ENCODE measurements at regions not wholly inside any gene's neighbourhood (a gene's known extent, or its start where the extent isn't known, plus 50 kb on each side); places are given as distances from the start of the nearest gene placed in this dataset.

GRCh38 chr13:84645196-84646012, 763.1 kb upstream of the SLITRK1 start:
- TF ChIP-seq, protein P1, sequence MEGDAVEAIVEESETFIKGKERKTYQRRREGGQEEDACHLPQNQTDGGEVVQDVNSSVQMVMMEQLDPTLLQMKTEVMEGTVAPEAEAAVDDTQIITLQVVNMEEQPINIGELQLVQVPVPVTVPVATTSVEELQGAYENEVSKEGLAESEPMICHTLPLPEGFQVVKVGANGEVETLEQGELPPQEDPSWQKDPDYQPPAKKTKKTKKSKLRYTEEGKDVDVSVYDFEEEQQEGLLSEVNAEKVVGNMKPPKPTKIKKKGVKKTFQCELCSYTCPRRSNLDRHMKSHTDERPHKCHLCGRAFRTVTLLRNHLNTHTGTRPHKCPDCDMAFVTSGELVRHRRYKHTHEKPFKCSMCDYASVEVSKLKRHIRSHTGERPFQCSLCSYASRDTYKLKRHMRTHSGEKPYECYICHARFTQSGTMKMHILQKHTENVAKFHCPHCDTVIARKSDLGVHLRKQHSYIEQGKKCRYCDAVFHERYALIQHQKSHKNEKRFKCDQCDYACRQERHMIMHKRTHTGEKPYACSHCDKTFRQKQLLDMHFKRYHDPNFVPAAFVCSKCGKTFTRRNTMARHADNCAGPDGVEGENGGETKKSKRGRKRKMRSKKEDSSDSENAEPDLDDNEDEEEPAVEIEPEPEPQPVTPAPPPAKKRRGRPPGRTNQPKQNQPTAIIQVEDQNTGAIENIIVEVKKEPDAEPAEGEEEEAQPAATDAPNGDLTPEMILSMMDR (IDR thresholded peaks at IDR 0.05): peak; percentile 43; the same call in 1 of the 2 replicates

GRCh38 chr13:84641491-84641890, 759.2 kb upstream of the SLITRK1 start:
- TF ChIP-seq, protein P1 (IDR thresholded peaks at IDR 0.05): no peak

DNA sequence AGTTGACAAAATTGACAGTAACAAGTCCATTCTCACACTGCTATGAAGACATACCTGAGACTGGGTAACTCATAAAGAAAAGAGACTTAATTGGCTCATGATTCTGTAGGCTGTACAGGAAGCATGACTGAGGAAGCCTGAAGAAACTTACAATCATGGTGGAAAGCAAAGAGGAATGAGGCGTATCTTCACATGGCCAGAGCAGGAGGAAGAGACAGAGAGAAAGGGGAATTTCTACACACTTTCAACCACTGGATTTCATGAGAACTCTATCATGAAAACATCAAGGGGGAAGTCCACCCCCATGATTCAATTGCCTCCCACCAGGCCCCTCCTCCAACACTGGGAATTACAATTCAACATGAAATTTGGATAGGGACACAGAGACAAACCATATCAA, 758.4 kb upstream of the SLITRK1 start:
- TF ChIP-seq, protein P1 (IDR thresholded peaks at IDR 0.05): no peak

- TF ChIP-seq, protein P1 (IDR thresholded peaks at IDR 0.05): no peak
Measured at GRCh38 chr13:84630476-84630875, 748.2 kb upstream of the SLITRK1 start.

GRCh38 chr13:84616864-84617263, 734.6 kb upstream of the SLITRK1 start:
- TF ChIP-seq, protein P1 (IDR thresholded peaks at IDR 0.05): no peak

- TF ChIP-seq, protein P1 (IDR thresholded peaks at IDR 0.05): no peak
Measured at GRCh38 chr13:84609716-84610115, 727.4 kb upstream of the SLITRK1 start.

DNA sequence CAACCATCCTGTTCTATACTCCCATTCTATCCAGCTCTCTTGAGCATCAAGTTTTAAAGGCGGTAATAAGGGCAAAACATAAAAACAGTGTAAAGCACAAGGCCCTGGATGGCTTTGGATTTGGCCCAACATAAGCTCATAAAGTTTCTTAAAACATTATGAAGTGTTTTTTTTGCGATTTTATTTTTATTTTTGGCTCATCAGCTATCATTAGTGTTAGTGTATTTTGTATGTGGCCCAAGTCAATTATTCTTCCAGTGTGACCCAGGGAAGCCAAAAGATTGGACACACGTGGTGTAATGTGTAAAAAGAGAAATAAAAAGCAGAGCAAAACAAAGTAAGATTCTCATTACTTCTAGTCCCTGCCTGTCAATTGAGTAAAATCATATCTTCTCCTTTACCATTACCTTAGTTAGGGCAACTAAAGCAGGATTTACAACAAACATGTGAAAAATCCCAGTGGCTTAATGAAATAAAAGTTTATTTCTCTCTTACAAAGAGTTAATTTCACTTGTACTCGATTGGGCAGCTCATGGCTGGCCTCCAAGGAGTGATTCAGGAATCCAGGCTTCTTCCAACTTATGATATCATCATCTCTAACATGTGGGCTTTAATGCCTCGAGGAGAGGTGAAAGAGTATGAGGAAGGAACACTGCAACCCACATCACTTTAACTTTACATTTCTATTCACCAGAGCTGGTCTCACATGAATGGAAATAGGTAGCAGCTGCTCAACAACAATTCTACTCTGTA, 725.2 kb upstream of the SLITRK1 start:
- TF ChIP-seq, protein P1 (IDR thresholded peaks at IDR 0.05): no peak

All from LNCAP (cell line).